ENCODE measurements at regions not wholly inside any gene's neighbourhood (a gene's known extent, or its start where the extent isn't known, plus 50 kb on each side); places are given as distances from the start of the nearest gene placed in this dataset.

DNA sequence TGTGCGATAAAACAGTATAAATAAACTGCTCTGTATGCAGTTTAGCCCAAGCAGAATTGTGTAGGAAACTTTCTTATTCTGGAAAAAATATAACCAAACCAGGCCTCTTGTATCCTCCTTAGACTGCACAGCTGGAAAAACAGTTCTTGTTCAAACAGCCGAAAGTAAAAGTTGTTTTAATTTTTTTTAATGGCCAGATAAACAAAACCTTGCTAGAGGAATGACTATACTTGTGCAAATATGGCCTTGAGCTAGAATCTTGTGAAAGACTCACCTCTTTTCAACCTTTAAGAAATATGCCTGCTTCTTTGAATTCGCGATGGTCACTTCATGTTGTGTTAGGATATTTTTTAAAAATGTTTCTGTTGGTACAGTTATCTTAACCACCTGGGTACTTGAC lies 114.5 kb upstream of the MAF start:
- no peak for DNase-seq (ENCODE audit: low spot score)

DNA sequence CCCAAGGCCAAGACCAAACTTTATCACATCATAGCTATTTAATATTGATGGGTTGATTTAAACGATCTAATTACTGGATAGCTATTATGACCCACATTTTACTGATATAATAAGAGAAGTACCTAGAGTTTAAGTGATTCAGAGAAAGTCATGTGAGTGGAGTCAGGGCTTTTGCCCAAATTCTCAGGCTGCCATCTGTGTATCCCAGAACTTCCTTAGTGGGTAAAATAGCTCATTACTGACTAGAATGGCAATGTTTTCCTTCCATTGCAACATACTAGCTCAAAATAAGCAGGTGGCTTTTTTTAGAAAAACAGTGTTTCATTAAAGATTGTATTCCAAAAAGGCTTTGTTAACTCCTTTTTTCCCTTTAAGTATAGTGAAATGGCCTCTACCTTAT lies 113.9 kb upstream of the MAF start:
- DNase-seq (ENCODE audit: low spot score): no peak

DNA sequence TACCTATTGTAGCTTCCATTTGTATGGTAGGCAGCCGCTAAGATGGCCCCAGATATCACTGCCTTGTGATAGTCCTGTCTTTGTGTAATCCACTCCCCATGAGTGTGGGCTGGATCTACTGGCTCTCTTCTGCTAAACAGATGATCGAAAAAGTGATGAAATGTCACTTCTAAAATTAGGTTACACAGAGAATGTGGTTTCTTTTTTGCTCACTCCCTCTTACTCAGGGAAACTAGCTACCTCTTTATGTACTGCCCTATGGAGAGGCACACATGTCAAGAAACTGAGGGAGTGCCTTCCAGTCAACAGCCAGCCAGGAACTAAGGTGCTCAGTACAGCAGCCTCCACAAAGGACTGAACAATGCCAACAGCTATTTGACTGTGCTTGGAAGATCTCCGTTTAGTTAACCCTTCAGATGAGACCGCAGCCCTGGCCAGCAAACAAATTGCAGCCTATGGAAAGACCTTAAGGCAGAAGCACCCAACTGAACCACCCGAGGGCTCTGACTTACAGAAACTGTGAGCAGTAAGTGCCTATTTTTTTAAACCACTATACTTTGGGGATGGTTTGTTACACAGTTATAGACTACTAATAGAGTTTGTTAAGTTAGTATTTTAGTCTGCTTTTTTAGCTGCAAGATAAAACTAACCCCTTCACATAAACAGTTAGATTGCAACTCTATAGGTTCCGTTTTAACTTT lies 113.2 kb upstream of the MAF start:
- no peak for DNase-seq (ENCODE audit: low spot score)

DNA sequence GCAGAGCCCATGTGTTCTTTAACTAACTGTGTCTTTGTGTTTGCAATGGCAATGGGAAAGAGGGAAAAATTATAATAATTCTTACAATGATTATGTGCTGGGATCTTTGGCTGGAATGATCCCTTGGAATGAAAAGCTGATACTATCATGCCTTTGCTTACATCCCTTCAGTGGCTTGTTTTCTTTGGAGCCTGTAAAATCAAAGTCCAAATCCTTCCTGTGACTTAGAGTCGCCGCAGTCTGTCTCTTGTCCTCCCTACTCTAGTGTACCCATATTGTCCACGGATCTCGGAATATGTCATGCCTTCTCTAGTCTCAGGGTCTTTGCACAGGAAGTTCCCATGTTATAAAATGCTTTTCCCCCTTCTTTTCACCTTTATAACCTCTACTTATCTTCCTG lies 111.7 kb upstream of the MAF start:
- DNase-seq (ENCODE audit: low spot score): no peak

DNA sequence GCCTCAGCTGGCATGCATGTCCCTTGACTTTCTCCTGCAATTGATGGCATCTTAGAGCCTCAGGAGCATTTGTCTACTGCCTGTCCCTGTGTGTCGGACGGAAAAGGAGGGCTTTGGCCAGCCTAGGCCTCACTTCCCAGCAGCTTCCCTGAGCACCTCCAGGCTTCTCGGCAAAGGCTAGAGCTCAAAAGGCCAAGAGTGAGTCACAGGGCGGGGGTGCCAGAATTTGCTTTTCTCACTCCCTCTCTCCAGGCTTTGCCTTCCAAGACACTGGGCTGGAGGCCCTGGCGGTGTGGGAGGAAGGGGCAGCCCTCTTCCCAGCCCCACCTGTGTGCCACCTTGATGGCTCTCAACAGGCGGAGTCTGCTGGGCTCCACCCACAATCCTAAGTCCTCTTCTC lies 107.3 kb upstream of the MAF start:
- DNase-seq (ENCODE audit: low spot score): no peak

DNA sequence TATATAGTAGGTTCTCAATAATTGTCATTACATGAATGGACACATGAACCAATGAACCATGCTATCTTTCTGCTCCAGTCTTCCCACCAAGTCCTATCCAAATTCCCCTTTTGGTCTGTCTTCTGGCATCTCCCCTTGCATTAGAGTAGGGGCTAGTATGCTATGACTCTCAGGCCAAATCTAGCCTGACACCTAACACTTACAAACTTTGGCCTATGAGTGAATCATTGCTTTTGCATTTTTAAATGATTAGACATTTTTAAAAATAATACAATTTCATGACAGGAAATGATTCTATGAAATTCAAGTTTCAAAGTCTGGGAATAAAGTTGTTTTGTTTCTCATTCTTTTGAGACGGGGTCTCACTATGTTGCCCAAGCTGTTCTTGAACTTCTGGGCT lies 102.5 kb upstream of the MAF start:
- DNase-seq (ENCODE audit: low spot score): no peak

DNA sequence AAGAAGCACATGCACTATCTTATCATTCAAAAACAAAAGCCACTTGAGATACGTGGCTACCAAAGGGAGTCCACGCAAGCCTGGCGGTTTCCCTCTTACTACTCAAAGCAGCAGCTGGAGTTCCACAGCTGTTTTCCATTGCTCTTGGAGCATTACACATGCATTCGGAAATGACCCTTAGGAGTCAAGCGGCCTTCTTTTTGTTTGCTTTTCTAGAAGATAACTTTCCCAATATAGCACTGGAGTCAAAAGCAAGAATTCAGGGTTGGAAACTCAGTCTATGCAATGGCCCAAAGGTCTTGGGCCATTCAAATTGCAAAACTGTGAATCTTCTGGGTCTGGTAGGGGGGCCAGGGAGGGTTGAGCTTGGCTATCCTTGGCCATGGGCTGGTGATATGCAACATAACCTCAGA lies 97.8 kb upstream of the MAF start:
- DNase-seq (ENCODE audit: low spot score): peak; percentile 39

DNA sequence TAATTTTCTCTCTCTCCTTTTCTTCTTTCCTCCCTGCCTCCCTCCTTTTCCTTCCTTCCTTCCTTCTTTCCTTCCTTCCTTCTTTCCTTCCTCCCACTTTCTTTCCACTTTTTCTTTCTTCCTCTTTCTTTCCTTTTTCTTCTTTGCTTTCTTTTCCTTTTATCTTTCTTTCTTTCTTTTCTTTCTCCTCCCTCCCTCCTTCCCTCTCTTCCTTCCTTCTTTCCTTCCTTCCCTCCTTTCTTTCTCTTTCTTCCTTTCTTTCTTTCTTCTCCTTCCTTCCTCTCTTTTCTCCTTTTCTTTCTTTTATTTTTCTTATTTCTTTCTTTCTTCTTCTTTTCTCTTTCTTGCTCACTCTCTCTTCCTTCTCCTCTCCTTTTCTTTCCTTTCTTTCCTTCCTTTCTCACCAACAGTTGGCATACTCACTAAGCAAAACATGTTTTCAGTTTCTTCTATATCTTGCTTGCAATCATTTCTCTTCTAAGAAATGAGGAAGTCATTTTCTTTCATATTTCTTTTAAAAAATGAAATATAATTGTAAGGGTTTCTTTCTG lies 97.1 kb upstream of the MAF start:
- DNase-seq (ENCODE audit: low spot score): no peak

DNA sequence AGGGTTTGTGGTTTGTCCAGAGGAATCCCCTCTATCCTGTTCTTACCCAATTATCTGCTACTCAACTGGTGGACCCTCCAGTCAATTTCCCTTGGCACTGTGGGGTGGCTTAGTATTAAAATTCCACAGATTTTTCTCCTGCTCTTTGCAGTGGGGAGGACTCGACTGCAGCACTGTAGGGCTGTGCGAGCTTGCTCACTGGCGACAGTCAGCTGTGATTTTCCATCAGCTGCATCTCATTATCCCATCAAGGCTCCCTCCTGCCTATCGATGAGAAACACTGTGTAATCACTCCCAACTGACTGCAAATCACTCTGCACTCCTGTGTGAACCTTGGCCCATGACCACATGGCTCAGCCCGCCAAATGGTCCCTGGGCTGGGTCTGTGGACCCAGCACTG lies 90.5 kb upstream of the MAF start:
- no peak for DNase-seq (ENCODE audit: low spot score)

DNA sequence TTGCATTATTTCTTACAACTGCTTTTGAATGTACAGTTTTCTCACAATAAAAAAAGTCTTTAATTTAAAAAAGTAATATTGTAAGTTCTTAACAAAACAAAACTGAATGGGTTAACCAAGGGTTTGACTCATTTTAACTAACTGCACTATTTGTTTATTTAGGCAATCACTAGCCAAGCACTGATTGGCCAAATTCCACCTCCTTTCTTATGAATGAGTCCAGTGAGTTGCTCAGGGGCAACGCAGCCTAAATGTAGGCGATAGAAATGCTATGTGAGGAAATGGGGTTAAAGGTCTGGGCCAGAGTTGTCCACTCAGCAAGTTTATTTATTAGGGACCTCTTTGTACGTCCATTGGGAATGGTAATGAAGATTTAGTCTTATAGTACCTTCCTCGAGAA lies 89.6 kb upstream of the MAF start:
- DNase-seq (ENCODE audit: low spot score): no peak

DNA sequence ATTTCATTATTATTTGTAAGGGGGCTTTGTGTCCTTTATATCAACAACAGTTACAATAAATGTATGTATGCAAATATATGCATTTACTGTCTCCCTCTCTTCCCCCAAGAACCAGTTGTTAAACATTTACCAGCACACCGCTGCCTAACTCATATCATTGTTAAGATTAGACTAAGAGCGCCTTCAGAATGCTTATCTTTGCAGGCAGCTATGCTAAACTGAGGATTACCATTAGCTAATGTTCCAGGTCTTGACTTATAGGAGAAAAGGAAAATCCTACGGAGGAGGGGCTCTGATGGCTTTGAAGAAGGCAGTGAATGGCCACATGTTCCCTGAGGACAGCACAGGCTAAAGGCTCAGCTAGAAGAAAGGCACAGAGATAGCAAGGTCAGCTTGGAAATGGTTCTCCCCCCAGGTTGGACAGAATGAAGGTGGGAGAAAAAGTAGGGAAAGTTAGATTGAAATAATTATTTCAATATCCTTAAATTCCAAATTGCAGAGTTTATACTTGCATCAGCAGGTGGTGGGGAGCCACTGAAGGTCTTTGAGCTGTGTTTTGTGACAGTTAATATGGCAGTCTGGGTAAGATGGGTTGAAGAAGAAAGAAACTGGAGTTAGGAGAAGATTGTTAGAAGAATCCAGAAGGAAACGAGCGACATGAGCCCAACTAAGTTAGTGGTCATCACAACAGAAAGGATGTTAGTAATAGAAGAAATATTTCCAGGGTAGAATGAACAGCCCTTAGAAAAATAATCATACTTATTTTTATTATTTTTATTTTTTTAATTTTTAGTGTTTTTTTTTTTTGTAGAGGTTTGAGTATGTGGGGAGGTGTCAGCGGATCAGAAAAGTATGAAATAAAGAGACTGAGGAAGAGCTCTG lies 87.0 kb upstream of the MAF start:
- DNase-seq (ENCODE audit: low spot score): no peak

DNA sequence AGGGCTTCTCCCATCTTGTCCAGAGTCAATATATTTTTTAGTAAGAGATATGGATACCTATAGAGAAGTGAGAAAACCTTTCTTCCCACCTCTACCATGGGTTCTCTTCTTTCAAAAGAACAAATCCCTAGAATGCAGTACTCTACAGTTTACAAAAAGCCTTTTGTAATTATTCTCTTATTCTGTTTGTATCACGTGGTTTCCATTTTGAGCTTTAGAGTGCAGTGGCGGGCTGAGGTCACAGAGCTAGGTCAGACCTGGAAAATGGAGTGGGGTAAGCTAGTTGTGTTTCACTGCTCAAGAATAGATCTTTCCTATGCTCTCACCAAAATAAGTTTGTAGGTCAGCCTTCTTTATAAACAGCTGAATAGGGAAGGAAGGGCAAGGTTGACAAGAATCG lies 85.3 kb upstream of the MAF start:
- no peak for DNase-seq (ENCODE audit: low spot score)

DNA sequence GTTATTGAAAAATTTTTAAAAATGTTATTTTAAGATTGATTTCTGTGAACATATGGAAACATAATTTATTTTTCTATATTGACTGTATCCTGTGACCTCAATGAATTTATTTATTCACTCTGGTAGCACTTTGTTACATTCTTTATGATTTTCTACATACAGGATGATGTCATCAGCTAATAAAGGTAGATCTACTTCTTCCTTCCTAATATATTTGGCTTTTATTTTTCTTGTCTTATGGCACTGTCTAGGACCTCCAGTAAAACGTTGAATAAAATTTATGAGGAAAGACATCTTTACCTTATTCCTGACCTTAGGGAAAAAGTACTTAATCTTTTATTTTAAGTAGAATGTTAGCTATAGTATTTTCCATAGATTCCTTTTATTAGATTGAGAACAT lies 78.8 kb upstream of the MAF start:
- DNase-seq (ENCODE audit: low spot score): no peak

DNA sequence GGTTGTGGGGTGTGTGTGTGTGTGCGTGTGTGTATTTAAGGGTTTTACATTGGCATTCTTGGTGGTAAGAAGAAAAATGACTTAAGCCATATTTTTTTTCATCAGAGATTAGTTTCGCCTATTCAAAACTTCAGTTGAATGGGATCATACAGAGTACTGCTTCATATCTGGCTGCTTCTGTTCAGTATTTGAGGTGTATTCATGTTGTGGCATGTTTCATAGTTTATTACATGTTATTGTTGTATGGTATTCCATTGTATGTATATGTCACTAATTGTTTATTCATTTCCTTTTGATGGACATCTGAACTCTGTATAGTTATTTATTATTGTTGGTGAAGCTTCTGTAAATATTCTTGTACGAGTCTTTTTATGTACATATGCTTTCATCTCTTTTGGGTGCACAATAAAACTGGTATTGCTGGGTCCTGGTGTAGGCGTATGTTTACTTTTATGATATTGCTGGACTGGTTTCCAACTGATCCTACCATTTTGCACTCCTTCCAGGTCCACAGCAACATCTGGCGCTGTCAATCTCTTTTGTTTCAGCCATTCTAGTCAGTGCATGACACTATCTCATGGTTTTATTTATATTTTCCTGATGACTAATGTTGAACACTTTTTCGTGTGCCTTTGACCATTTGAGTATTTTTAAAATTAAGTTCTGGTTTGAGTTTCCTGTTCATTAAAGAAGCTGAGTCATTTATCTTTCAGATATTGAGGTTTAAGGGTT lies 77.4 kb upstream of the MAF start:
- no peak for DNase-seq (ENCODE audit: low spot score)

DNA sequence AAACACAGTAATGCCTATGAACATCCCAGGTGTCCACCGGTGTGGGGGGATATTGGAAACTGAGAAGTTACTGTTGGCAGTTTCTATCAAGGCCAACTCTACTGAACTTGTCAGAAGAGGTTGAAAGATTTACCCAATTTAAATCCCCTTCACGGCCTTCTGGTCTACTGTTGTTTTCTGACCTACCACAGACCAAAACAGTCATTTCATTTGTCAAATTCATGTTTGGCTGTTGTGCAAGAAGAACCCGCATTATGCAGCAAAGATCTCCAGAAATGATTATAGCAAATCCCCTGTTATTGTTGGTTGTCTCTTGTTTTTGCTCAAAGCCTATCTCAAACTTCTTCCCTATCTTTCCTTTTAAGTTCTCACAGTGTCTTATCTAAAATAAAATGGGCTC lies 73.1 kb upstream of the MAF start:
- no peak for DNase-seq (ENCODE audit: low spot score)

DNA sequence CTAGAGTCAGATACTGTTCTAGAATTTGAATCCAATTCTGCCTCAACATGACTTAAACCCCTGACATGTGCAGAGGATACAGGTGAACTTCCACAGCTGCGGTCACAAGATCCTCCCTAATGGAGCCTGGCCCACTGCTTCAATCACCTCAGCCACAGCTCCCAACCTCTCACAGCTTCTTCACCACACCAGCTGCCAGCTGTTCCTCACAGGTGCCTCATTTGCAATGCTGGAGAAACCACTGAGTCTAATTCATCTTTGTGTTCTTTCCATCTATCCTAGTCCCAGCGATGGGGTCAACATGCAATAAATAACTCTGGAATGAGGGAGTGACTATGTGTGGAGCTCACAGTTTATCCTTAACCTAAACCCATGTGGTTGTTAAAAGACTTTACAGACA lies 72.0 kb upstream of the MAF start:
- DNase-seq (ENCODE audit: low spot score): no peak

DNA sequence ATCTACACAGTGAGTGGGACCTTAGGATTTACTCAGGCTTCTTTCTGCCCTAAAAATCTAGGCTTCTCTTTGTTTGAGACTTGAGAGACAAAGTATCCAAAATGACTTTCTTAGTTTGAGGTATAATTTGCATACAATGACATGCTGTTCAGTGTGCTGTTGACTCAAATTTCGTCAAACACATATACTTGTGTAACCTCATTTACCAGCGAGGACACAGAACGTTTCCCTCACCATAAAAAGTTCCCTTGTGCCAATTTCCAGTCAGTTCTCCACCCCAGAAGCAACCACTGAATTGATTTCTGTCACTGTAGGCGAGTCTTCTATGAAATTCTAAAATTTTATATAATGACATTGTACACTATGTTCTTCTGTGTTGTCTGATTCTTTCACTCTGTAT lies 68.0 kb upstream of the MAF start:
- DNase-seq (ENCODE audit: low spot score): no peak

DNA sequence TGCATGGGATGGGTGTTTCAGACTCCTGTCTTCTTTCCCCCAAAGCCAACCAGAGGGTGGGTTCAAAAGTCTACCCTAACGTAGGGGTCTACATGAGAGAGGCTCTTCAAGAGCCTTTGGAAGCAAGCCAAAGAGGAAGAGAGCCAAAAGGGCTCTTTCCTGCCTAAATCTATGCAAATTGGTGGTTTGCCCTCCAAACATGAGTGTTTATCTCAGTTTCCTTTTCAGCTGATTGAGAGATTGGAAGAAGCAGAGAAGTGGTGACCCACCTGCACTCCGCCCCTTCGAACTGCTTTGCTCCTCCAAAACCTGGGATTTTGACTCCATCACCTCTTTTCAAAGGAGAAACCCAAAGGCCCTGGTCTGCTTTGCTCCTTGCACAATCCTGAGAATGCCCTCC lies 65.4 kb upstream of the MAF start:
- DNase-seq (ENCODE audit: low spot score): no peak

DNA sequence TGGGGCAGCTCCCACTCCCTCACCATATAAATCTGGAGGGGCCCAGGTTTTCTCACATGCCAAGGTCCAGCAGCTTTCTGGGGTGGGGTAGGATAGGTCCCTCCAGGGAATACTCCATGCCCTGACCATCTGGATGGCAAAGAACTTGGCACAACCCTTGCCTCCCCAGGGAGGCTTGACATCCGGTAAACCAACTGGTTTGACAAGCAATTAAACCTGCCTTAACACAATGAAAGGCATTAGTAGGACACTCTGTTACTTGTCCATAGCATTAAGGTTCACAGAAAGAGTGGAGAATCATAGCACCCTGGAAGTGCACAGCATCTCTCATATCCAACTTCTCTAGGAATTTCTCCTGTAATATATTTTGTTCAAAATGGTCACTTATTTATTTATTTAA lies 63.9 kb upstream of the MAF start:
- no peak for DNase-seq (ENCODE audit: low spot score)

DNA sequence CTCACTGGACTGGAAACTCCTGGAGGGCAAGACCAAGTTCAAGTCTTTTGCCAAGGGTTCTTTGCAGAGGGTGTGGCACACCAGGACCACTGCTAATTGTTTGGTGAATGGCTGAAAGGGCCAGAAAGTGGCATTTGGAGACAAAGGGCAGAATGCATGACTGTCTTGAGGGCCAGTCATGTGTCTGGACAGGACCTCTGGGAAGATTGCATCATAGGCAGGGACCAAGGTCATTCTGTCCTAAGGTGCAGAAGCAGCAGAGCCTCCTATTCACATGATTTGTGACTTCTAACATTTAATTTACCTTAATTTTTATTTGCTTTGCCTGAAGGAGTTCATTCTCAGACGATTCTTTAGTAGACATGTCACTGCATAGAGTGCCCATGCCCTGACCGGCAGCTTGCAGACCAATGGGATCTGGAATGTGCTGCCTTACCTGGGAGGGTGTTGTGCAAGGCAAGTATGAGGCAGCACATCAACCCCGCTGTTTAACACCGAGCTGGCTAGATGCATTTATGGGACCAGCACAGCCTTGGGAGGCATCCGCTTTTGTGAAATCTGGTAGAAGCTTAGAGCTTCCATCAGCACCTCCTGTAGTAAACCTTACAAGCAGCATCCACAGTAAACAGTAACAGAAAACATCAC lies 62.3 kb upstream of the MAF start:
- no peak for DNase-seq (ENCODE audit: low spot score)

DNA sequence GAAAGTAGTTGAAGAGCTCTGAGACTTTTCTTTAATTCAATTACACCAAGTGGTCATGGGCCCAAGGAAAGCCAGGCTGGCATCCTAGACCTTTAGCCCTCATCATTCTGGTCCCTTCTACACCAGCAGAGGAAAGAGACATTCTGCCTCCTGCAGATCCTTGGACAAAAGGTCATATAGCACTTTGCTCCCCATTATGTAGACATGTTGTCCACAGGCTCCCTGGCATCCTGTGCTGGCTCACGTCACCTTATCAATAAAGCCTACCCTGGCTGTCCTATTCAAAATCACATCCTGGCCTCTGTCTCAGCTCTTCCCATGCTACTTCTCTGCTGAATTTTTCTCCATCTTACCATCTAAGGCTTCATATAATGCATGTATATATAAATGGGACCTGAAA lies 61.6 kb upstream of the MAF start:
- no peak for DNase-seq (ENCODE audit: low spot score)

DNA sequence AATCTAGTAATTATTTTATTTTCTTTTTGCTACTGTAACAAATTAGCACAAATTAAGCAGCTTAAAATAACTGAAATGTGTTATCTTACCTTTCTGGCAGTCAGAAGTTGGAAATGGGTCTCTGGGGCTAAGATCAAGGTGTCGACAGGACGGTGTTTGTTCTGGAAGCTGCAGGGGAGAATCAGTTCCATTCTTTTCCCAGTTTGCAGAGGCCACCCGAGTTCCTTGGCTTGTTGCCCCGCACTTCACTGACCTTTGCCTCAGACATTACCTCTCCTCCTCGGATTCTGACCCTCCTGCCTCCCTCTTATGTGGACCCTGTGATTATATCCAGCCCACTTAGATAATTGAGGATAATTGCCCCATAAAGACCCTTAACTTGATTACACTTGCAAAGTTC lies 61.0 kb upstream of the MAF start:
- no peak for DNase-seq (ENCODE audit: low spot score)
